ENCODE measurements at regions not wholly inside any gene's neighbourhood (a gene's known extent, or its start where the extent isn't known, plus 50 kb on each side); places are given as distances from the start of the nearest gene placed in this dataset.

DNA sequence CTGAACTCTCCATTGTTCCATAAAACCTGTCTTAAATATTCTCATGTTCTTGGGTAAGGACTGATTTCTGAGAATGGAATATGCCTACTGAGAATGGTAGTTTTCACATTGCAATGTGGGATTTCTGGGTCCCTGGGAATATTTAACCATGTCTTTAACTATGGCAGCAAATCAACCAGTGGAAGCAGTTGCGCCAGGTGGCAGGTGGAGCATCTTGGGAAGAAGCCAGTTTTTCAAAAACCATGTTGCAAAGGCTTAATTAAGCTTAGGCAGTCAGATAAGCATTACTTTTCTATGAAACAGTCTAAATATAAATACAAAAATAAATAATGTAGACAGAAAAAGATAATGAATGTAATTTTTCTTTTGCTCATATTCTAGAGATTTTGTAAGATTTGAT, 448.1 kb downstream of the ADAMTS20 start:
- DNase-seq (ENCODE audit: low read depth) = no peak
- TF ChIP-seq CTCF (conservative IDR thresholded peaks at IDR 0.05; ENCODE audit: low read depth, low read length) = no peak
- H3K4me3 ChIP-seq (ENCODE audit: low read depth, low read length) = no peak overlapping the region

- TF ChIP-seq CTCF (conservative IDR thresholded peaks at IDR 0.05; ENCODE audit: low read depth, low read length) = no peak
Measured at GRCh38 chr12:43102546-43103264, 449.3 kb downstream of the ADAMTS20 start.

GRCh38 chr12:43100231-43100630, 451.8 kb downstream of the ADAMTS20 start:
- no peak for DNase-seq (ENCODE audit: low read depth)
- H3K4me3 ChIP-seq (ENCODE audit: low read depth, low read length) = no peak overlapping the region
- TF ChIP-seq CTCF (conservative IDR thresholded peaks at IDR 0.05; ENCODE audit: low read depth, low read length) = no peak

More at GRCh38 chr12:43102546-43103264, 449.3 kb downstream of the ADAMTS20 start:
- DNase-seq (ENCODE audit: low read depth) = no peak
- no peak overlapping the region for H3K4me3 ChIP-seq (ENCODE audit: low read depth, low read length)

- DNase-seq (ENCODE audit: low read depth) = no peak
- no peak for TF ChIP-seq CTCF (conservative IDR thresholded peaks at IDR 0.05; ENCODE audit: low read depth, low read length)
- no peak overlapping the region for H3K4me3 ChIP-seq (ENCODE audit: low read depth, low read length)
Measured at GRCh38 chr12:43099691-43100163, 452.3 kb downstream of the ADAMTS20 start.

- no peak for DNase-seq (ENCODE audit: low read depth)
- no peak overlapping the region for H3K4me3 ChIP-seq (ENCODE audit: low read depth, low read length)
- TF ChIP-seq CTCF (conservative IDR thresholded peaks at IDR 0.05; ENCODE audit: low read depth, low read length) = no peak
Measured at GRCh38 chr12:43098766-43099550, 453.0 kb downstream of the ADAMTS20 start.

DNA sequence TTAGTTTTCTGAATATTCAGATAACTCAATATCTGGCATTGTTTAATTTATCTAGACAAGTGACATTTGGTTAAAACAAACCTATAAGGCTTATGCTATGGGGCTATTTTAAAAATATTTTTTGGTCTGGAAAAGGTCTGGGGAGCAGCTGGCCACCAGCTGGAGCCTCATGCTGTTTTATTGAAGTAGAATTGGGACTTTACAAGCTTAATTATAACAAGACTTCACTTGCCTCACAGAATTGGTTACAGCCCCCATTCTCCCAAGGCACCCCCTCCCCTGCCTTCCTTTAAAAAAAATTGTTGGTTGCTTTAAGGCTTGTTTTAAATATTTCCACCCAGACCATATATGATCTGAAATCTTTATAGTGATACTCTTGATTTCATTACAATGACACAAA, 453.9 kb downstream of the ADAMTS20 start:
- H3K4me3 ChIP-seq (ENCODE audit: low read depth, low read length) = no peak overlapping the region
- DNase-seq (ENCODE audit: low read depth) = no peak
- no peak for TF ChIP-seq CTCF (conservative IDR thresholded peaks at IDR 0.05; ENCODE audit: low read depth, low read length)
